A673 (cell line): ENCODE measurements at regions not wholly inside any gene's neighbourhood (a gene's known extent, or its start where the extent isn't known, plus 50 kb on each side); places are given as distances from the start of the nearest gene placed in this dataset.

Experiments used
- BruUV-seq: library from RNA; stranded (reverse); fragments of 400-500 nt; replicated peaks from 2 replicates; lab custom pipeline; 2021; lab: Mats Ljungman, UMichigan
- CTCF ChIA-PET: fragments of 300-600 bp; sonication (Branson Sonifier 250); formaldehyde crosslinking; loops from one replicate; lab custom pipeline; 2022; ENCODE audit warnings: antibody characterized with exemption; lab: Charles Lee
- POLR2A ChIA-PET: fragments of 300-600 bp; sonication (Branson Sonifier 250); formaldehyde crosslinking; loops from one replicate; lab custom pipeline; 2022; ENCODE audit warnings: antibody characterized with exemption; ENCODE audit not compliant: low non-redundant PET; lab: Charles Lee
- DNase-seq: peaks from one replicate; pipeline ENCODE4 v3.0.0-alpha.2; 2015; ENCODE audit warnings: low spot score
- H3K27ac ChIP-seq: fragments of 200-600 bp; sonication (generic); 2 replicates; pipeline ENCODE4 v1.5.1; 2016; ENCODE audit warnings: mixed run types, low read depth, mild to moderate bottlenecking, mixed read lengths, antibody characterized with exemption, low read length; ENCODE audit not compliant: poor library complexity, severe bottlenecking
- H3K27me3 ChIP-seq: fragments of 200-600 bp; sonication (generic); replicated peaks from 2 replicates; pipeline ENCODE4 v1.6.1; 2017; ENCODE audit warnings: mixed run types, low read depth, mild to moderate bottlenecking, mixed read lengths, antibody characterized with exemption, low read length; ENCODE audit not compliant: insufficient read depth, poor library complexity
- H3K36me3 ChIP-seq: fragments of 200-600 bp; sonication (generic); 2 replicates; pipeline ENCODE4 v1.6.1; 2016; ENCODE audit warnings: mixed run types, mild to moderate bottlenecking, mixed read lengths, antibody characterized with exemption, low read length; ENCODE audit not compliant: insufficient read depth, poor library complexity, severe bottlenecking
- H3K4me1 ChIP-seq: fragments of 200-600 bp; sonication (generic); 2 replicates; pipeline ENCODE4 v1.6.1; 2017; ENCODE audit warnings: mixed run types, mild to moderate bottlenecking, mixed read lengths, antibody characterized with exemption, low read length; ENCODE audit not compliant: insufficient read depth, poor library complexity, severe bottlenecking
- H3K4me3 ChIP-seq: fragments of 200-600 bp; sonication (generic); 2 replicates; pipeline ENCODE4 v1.5.1; 2016; ENCODE audit warnings: low read depth, mixed run types, mild to moderate bottlenecking, mixed read lengths, low read length; ENCODE audit not compliant: poor library complexity, severe bottlenecking
- H3K9me3 ChIP-seq: fragments of 200-600 bp; sonication (generic); 2 replicates; pipeline ENCODE4 v1.6.1; 2016; ENCODE audit warnings: mixed run types, low read depth, mild to moderate bottlenecking, mixed read lengths, antibody characterized with exemption, low read length; ENCODE audit not compliant: poor library complexity, severe bottlenecking
- CTCF ChIP-seq: fragments of 300-800, 200-600 bp; sonication (generic); conservative IDR thresholded peaks from 2 replicates; pipeline ENCODE4 v1.5.1; 2017; ENCODE audit warnings: low read depth, mild to moderate bottlenecking, antibody characterized with exemption, low read length, moderate library complexity, mixed read lengths
- EZH2 ChIP-seq: fragments of 200-600 bp; sonication (generic); IDR thresholded peaks from 2 replicates; pipeline ENCODE4 v1.6.1; 2017; ENCODE audit warnings: borderline replicate concordance, low read depth, mild to moderate bottlenecking, mixed read lengths, antibody characterized with exemption, low read length; ENCODE audit not compliant: poor library complexity, severe bottlenecking
- intact Hi-C: fragments of 100-400 bp; cut with micrococcal nuclease; formaldehyde crosslinking; loops from one replicate; pipeline ENCODE4 v1.10.0; 2022; ENCODE audit not compliant: unreplicated experiment

GRCh38 chr7:82675396-82675795 is 231.8 kb upstream of the CACNA2D1 start:
- intact Hi-C loops = no loop called here
- Histone ChIP-seq H3K4me1 (no peaks in the 10 kb centered on the region), H3K4me3 (no peak overlapping the region), H3K36me3 (no peaks in the 10 kb centered on the region), H3K9me3 (no peaks in the 10 kb centered on the region), H3K27ac (no peak overlapping the region), H3K27me3 (no peaks in the 10 kb centered on the region)
- POLR2A ChIA-PET = no interaction called here
- no TSS peak for BruUV-seq
- CTCF ChIA-PET = no interaction called here
- no peak for DNase-seq
- TF ChIP-seq CTCF (no peak), EZH2 (no peak)

GRCh38 chr7:82674268-82674667 is 230.7 kb upstream of the CACNA2D1 start:
- Histone ChIP-seq H3K9me3 (no peaks in the 10 kb centered on the region), H3K4me3 (no peak overlapping the region), H3K36me3 (no peaks in the 10 kb centered on the region), H3K27me3 (no peaks in the 10 kb centered on the region), H3K4me1 (no peaks in the 10 kb centered on the region), H3K27ac (no peak overlapping the region)
- no peak for DNase-seq
- CTCF ChIA-PET = no interaction called here
- intact Hi-C loops = no loop called here
- no TSS peak for BruUV-seq
- no peak for TF ChIP-seq CTCF
- no peak for TF ChIP-seq EZH2
- POLR2A ChIA-PET = no interaction called here

DNA sequence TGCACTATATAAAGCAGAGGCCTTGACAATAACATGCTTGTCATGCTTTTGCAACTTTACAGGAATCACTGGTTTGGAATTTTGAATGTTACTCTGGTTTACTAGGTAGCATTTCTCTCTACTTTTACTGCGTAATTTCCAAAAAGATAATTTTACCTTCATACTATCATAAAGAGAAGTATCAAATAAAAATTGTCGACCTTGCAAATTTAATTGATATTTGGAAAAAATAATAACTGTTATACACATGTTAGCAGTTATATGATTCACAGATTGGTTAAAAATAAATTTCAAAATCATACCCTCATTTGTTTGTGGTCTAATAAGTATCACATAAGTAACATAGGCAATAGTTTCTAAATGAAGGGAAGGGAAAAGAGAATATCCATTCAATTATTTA is 228.5 kb upstream of the CACNA2D1 start:
- intact Hi-C loops = no loop called here
- DNase-seq = no peak
- POLR2A ChIA-PET = no interaction called here

More for the DNA sequence above, 228.5 kb upstream of the CACNA2D1 start:
- no peaks in the 10 kb centered on the region for H3K36me3 ChIP-seq
- H3K27me3 ChIP-seq = no peaks in the 10 kb centered on the region
- H3K27ac ChIP-seq = no peak overlapping the region
- no peaks in the 10 kb centered on the region for H3K4me1 ChIP-seq
- TF ChIP-seq EZH2 (no peak), CTCF (no peak)
- CTCF ChIA-PET = no interaction called here
- H3K4me3 ChIP-seq = no peak overlapping the region
- no peaks in the 10 kb centered on the region for H3K9me3 ChIP-seq
- BruUV-seq = no TSS peak
